ENCODE measurements at regions not wholly inside any gene's neighbourhood (a gene's known extent, or its start where the extent isn't known, plus 50 kb on each side); places are given as distances from the start of the nearest gene placed in this dataset.

- no peak for TF ChIP-seq CTCF (IDR thresholded peaks at IDR 0.05)
- TF ChIP-seq POLR2AphosphoS5 (IDR thresholded peaks at IDR 0.05): no peak
- TF ChIP-seq POLR2A (IDR thresholded peaks at IDR 0.05): no peak
These were observed 178.8 kb downstream of the BANP start for GRCh38 chr16:88130016-88130415.

All from prostate gland (tissue), 2 donors.